Peyer's patch (tissue), 4 donors: ENCODE measurements at regions not wholly inside any gene's neighbourhood (a gene's known extent, or its start where the extent isn't known, plus 50 kb on each side); places are given as distances from the start of the nearest gene placed in this dataset.

Experiments used
- CTCF ChIP-seq, 6 experiments: fragments of 450-650 bp in 4 of 6; fragments of 200-600 bp in 2 of 6; sonication (generic) in 1 of 6; IDR thresholded peaks; one replicate each; pipeline ENCODE4 v1.5.1; 2017 to 2019; ENCODE audit warnings: antibody characterized with exemption in 6 of 6, mild to moderate bottlenecking in 3 of 6, moderate library complexity in 1 of 6
- POLR2A ChIP-seq, 2 donors: fragments of 450-650 bp; IDR thresholded peaks; one replicate each; pipeline ENCODE4 v1.5.1; 2017; ENCODE audit warnings: antibody characterized with exemption in 2 of 2, mild to moderate bottlenecking in 2 of 2, moderate library complexity in 2 of 2

- no peak for TF ChIP-seq CTCF (IDR thresholded peaks at IDR 0.05)
- TF ChIP-seq POLR2A (IDR thresholded peaks at IDR 0.05): no peak
These were observed 382.5 kb downstream of the RPS29 start for GRCh38 chr14:49203676-49204075.
